HG03064 (cell line): ENCODE measurements at regions not wholly inside any gene's neighbourhood (a gene's known extent, or its start where the extent isn't known, plus 50 kb on each side); places are given as distances from the start of the nearest gene placed in this dataset.

Experiments used
- ATAC-seq: cut with Tn5 transposase; IDR thresholded peaks from one replicate; pipeline ENCODE4 v1.9.1; 2021; ENCODE audit warnings: low read depth; ENCODE audit not compliant: unreplicated experiment

GRCh38 chr5:126363658-126364057, 59.6 kb upstream of the GRAMD2B start:
- no peak for ATAC-seq

GRCh38 chr5:126364206-126364902, 58.9 kb upstream of the GRAMD2B start:
- ATAC-seq, result no peak

- ATAC-seq, result no peak
Observed at GRCh38 chr5:126365446-126366198, 57.6 kb upstream of the GRAMD2B start.

GRCh38 chr5:126366199-126366560, 57.0 kb upstream of the GRAMD2B start:
- ATAC-seq, result no peak

- ATAC-seq, result no peak
Observed at GRCh38 chr5:126368239-126368812, 54.9 kb upstream of the GRAMD2B start.

GRCh38 chr5:126369083-126369482, 54.1 kb upstream of the GRAMD2B start:
- ATAC-seq, result no peak

GRCh38 chr5:126369995-126370731, 53.0 kb upstream of the GRAMD2B start:
- ATAC-seq, result no peak

GRCh38 chr5:126370796-126371718, 52.2 kb upstream of the GRAMD2B start:
- no peak for ATAC-seq

GRCh38 chr5:126373375-126374108, 49.7 kb upstream of the GRAMD2B start:
- ATAC-seq, result no peak
